IMR-90 (cell line): ENCODE measurements at regions not wholly inside any gene's neighbourhood (a gene's known extent, or its start where the extent isn't known, plus 50 kb on each side); places are given as distances from the start of the nearest gene placed in this dataset.

ENCODE experiments used
- ATAC-seq: fragments of 200-7000 bp; cut with Tn5 transposase; 2 replicates; pipeline ENCODE4 v1.9.1; 2020; ENCODE audit warnings: low read depth, mild to moderate bottlenecking, moderate library complexity
- BruUV-seq: library from RNA; stranded (reverse); fragments of 400-500 nt; replicated peaks from 2 replicates; lab custom pipeline; 2021; lab: Mats Ljungman, UMichigan
- CTCF ChIA-PET: fragments of 300-600 bp; formaldehyde crosslinking; extraction: SDS; loops from one replicate; lab custom pipeline; 2021; ENCODE audit warnings: antibody characterized with exemption; lab: Yijun Ruan, JAX
- POLR2A ChIA-PET: fragments of 300-600 bp; sonication (Branson Sonifier 250); formaldehyde crosslinking; loops from one replicate; lab custom pipeline; 2022; ENCODE audit warnings: antibody characterized with exemption; ENCODE audit not compliant: unreplicated experiment; lab: Charles Lee
- DNase-seq: peaks from one replicate; pipeline ENCODE4 v3.0.0; 2013
- H2AFZ ChIP-seq: replicated peaks from 2 replicates; pipeline ENCODE3; 2013; ENCODE audit warnings: low read length, mild to moderate bottlenecking; ENCODE audit not compliant: poor library complexity
- H2AK5ac ChIP-seq: 2 replicates; pipeline ENCODE4 v1.6.1; 2013; ENCODE audit warnings: low read depth, low read length, inconsistent platforms
- H2AK9ac ChIP-seq: replicated peaks from 2 replicates; pipeline ENCODE3; 2013; ENCODE audit warnings: mild to moderate bottlenecking, low read depth, low read length, moderate library complexity; ENCODE audit not compliant: poor library complexity
- H2BK120ac ChIP-seq: 2 replicates; pipeline ENCODE4 v1.6.1; 2013; ENCODE audit warnings: low read depth, low read length, inconsistent platforms
- H2BK15ac ChIP-seq: 3 replicates; pipeline ENCODE4 v1.6.1; 2013; ENCODE audit warnings: low read depth, low read length, inconsistent platforms
- H2BK20ac ChIP-seq: 2 replicates; pipeline ENCODE4 v1.6.1; 2013; ENCODE audit warnings: low read depth, mild to moderate bottlenecking, inconsistent platforms, low read length, moderate library complexity
- H2BK5ac ChIP-seq: 2 replicates; pipeline ENCODE4 v1.6.1; 2013; ENCODE audit warnings: mild to moderate bottlenecking, low read depth, low read length, inconsistent platforms; ENCODE audit not compliant: poor library complexity, severe bottlenecking
- H3K14ac ChIP-seq: replicated peaks from 2 replicates; pipeline ENCODE4 v1.6.1; 2013; ENCODE audit warnings: low read depth, low read length, inconsistent platforms
- H3K18ac ChIP-seq: 2 replicates; pipeline ENCODE4 v1.6.1; 2013; ENCODE audit warnings: low read depth, low read length, control low read depth
- H3K23ac ChIP-seq: 2 replicates; pipeline ENCODE4 v1.6.1; 2013; ENCODE audit warnings: low read depth, low read length, inconsistent platforms
- H3K27ac ChIP-seq: 2 replicates; pipeline ENCODE4 v1.5.1; 2013; ENCODE audit warnings: mild to moderate bottlenecking, control low read depth, low read length; ENCODE audit not compliant: insufficient read depth
- H3K27me3 ChIP-seq: 2 replicates; pipeline ENCODE4 v1.6.1; 2013; ENCODE audit warnings: low read length; ENCODE audit not compliant: control insufficient read depth, insufficient read depth
- H3K36me3 ChIP-seq: 2 replicates; pipeline ENCODE4 v1.6.1; 2013; ENCODE audit warnings: low read length, mixed read lengths; ENCODE audit not compliant: control insufficient read depth, insufficient read depth
- H3K4ac ChIP-seq: 2 replicates; pipeline ENCODE4 v1.6.1; 2013; ENCODE audit warnings: low read depth, low read length, inconsistent platforms
- H3K4me1 ChIP-seq: 2 replicates; pipeline ENCODE4 v1.6.1; 2013; ENCODE audit warnings: low read length, mixed read lengths; ENCODE audit not compliant: control insufficient read depth, insufficient read depth
- H3K4me2 ChIP-seq: 2 replicates; pipeline ENCODE4 v1.6.1; 2013; ENCODE audit warnings: low read depth, mild to moderate bottlenecking, control low read depth, low read length, moderate library complexity
- H3K4me3 ChIP-seq: 2 replicates; pipeline ENCODE4 v1.5.1; 2013; ENCODE audit warnings: low read depth, mild to moderate bottlenecking, control low read depth, low read length, moderate library complexity; ENCODE audit not compliant: insufficient read depth
- H3K56ac ChIP-seq: 2 replicates; pipeline ENCODE4 v1.6.1; 2013; ENCODE audit warnings: low read length, inconsistent platforms; ENCODE audit not compliant: insufficient read depth; ENCODE audit errors: extremely low read depth
- H3K79me1 ChIP-seq, 2 experiments: 2 replicates each; pipeline ENCODE4 v1.6.1; 2013; ENCODE audit warnings: low read length in 2 of 2, inconsistent platforms in 1 of 2, low read depth in 1 of 2
- H3K9ac ChIP-seq: 2 replicates; pipeline ENCODE4 v1.6.1; 2013; ENCODE audit warnings: low read depth, low read length, control low read depth
- H3K9me1 ChIP-seq: 2 replicates; pipeline ENCODE4 v1.6.1; 2013; ENCODE audit warnings: low read length, inconsistent platforms; ENCODE audit not compliant: insufficient read depth
- H3K9me3 ChIP-seq: 2 replicates; pipeline ENCODE4 v1.6.1; 2013; ENCODE audit warnings: low read length; ENCODE audit not compliant: control insufficient read depth, insufficient read depth
- H4K20me1 ChIP-seq: 2 replicates; pipeline ENCODE4 v1.6.1; 2013; ENCODE audit warnings: low read length, inconsistent platforms; ENCODE audit not compliant: insufficient read depth
- H4K5ac ChIP-seq: 2 replicates; pipeline ENCODE4 v1.6.1; 2013; ENCODE audit warnings: mild to moderate bottlenecking, low read depth, low read length, control low read depth
- H4K8ac ChIP-seq, 2 experiments: 2 replicates each; pipeline ENCODE4 v1.6.1; 2013; ENCODE audit warnings: low read depth in 2 of 2, low read length in 2 of 2, control low read depth in 1 of 2, inconsistent platforms in 1 of 2
- H4K91ac ChIP-seq: 2 replicates; pipeline ENCODE4 v1.6.1; 2013; ENCODE audit warnings: low read depth, low read length, inconsistent platforms; ENCODE audit not compliant: insufficient read depth
- CEBPB ChIP-seq: IDR thresholded peaks from 2 replicates; pipeline ENCODE4 v1.6.1; 2012; ENCODE audit warnings: low read depth, low read length, improper control_type of control experiment
- CHD1 ChIP-seq: IDR thresholded peaks from 2 replicates; pipeline ENCODE4 v1.6.1; 2012; ENCODE audit warnings: low read depth, low read length, improper control_type of control experiment
- FOS ChIP-seq: fragments of 150-350 bp; IDR thresholded peaks from 2 replicates; pipeline ENCODE4 v1.6.1; 2016; ENCODE audit warnings: low read depth, low read length
- MAFK ChIP-seq: IDR thresholded peaks from 2 replicates; pipeline ENCODE4 v1.6.1; 2012; ENCODE audit warnings: low read depth, low read length, improper control_type of control experiment
- MAZ ChIP-seq: IDR thresholded peaks from 2 replicates; pipeline ENCODE4 v1.6.1; 2012; ENCODE audit warnings: low read depth, mild to moderate bottlenecking, low read length, improper control_type of control experiment, moderate library complexity, borderline replicate concordance
- MXI1 ChIP-seq: IDR thresholded peaks from 2 replicates; pipeline ENCODE4 v1.6.1; 2012; ENCODE audit warnings: low read depth, mild to moderate bottlenecking, low read length, moderate library complexity, borderline replicate concordance
- NFE2L2 ChIP-seq: fragments of 150-350 bp; IDR thresholded peaks from 2 replicates; pipeline ENCODE4 v1.6.1; 2016; ENCODE audit warnings: low read depth, mild to moderate bottlenecking, low read length
- POLR2A ChIP-seq: IDR thresholded peaks from 2 replicates; pipeline ENCODE4 v1.6.1; 2012; ENCODE audit warnings: mild to moderate bottlenecking, low read depth, low read length
- RAD21 ChIP-seq: IDR thresholded peaks from 2 replicates; pipeline ENCODE4 v1.6.1; 2012; ENCODE audit warnings: low read length, improper control_type of control experiment
- RCOR1 ChIP-seq: IDR thresholded peaks from 2 replicates; pipeline ENCODE4 v1.6.1; 2012; ENCODE audit warnings: mild to moderate bottlenecking, low read length, improper control_type of control experiment; ENCODE audit not compliant: insufficient replicate concordance
- RFX5 ChIP-seq: IDR thresholded peaks from 2 replicates; pipeline ENCODE4 v1.8.0; 2012; ENCODE audit warnings: low read depth, mild to moderate bottlenecking, low read length, moderate library complexity
- SMC3 ChIP-seq: fragments of 150-350 bp; IDR thresholded peaks from 2 replicates; pipeline ENCODE4 v1.6.1; 2016; ENCODE audit warnings: low read depth, mild to moderate bottlenecking, antibody characterized with exemption, low read length, moderate library complexity
- WGBS, 2 experiments: methylation state at CpG; one replicate each; pipeline versions ENCODE4 v1.1.5 to v1.1.7; 2013; ENCODE audit warnings: missing lambda C conversion rate in 2 of 2; ENCODE audit not compliant: insufficient read length in 1 of 2; ENCODE audit errors: extremely low coverage in 2 of 2; 5-methylcytosine and 5-hydroxymethylcytosine counted together
- dilution Hi-C: fragments of 300-500 bp; cut with HindIII; formaldehyde crosslinking; loops from one replicate; pipeline ENCODE4 v1.14.3; 2018; ENCODE audit warnings: low sequenced_read_pairs; ENCODE audit not compliant: unreplicated experiment
- in situ Hi-C: fragments of 300-500 bp; cut with MboI; formaldehyde crosslinking; loops from 3 replicates; pipeline ENCODE4 v1.14.3; 2019; ENCODE audit warnings: low sequenced_read_pairs, inconsistent platforms, mixed read lengths
- intact Hi-C: fragments of 100-400 bp; cut with micrococcal nuclease; formaldehyde crosslinking; loops from 2 replicates; pipeline ENCODE4 v1.10.0; 2022
- TF ChIP-seq, protein P1 (sequence below): fragments of 150-350 bp; IDR thresholded peaks from 2 replicates; pipeline ENCODE4 v1.6.1; 2016; ENCODE audit warnings: low read depth, mild to moderate bottlenecking, low read length, moderate library complexity, borderline replicate concordance
- TF ChIP-seq, protein P2 (sequence below): fragments of 150-350 bp; IDR thresholded peaks from 2 replicates; pipeline ENCODE4 v1.6.1; 2017; ENCODE audit warnings: mild to moderate bottlenecking, antibody characterized with exemption, low read length, low read depth
- TF ChIP-seq, protein P3 (sequence below): conservative IDR thresholded peaks from 2 replicates; pipeline ENCODE4 v1.5.1; 2012; ENCODE audit warnings: mild to moderate bottlenecking, low read depth, low read length, improper control_type of control experiment

DNA sequence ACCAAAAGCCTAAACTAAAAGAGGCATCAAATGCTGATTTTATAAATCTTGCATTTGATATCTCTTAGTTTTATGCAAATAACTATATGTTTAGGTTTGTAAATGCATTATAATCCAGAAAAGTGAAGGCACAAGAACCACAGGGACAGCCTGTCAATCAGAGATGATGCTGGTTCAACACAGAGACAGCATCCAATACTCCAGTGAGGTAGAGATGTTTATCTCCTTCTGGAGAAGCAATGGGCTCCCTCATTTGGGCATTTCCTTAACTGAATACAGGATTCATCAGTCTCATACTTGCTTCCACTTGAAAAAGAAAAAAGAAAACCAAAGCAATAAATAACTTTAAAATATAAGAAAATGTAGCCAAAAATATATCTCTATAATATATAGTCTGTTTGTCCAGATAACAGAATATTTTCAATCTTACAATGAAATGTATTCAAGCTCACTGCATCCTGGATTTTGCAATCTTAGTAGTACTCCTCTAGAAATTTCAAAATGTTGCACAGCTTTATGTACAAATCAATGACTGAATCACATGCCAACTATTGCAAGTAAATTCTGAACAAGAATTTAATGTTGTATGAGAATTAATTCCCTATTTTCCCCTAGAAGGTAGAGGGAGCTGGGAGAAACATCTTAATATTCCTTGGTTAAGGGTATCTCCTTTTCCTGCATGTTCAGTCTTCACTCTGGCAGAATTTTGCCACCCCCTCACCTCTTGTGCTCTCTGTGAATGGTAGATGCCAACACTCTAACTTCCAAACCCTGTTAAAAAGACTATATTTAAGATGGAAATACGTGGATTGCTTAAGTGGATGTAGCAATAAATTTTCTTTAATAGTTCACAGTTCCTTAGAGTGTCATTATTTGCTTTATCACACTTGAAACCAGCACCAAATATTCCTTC is 191.1 kb upstream of the GAS1 start:
- H3K9ac ChIP-seq, result no peak overlapping the region
- H2BK120ac ChIP-seq, result no peak overlapping the region
- peaks cover 13% of the 10 kb centered on the region for H3K27me3 ChIP-seq
- no peak overlapping the region for H3K4me2 ChIP-seq
- H3K27ac ChIP-seq, result no peak overlapping the region
- H3K79me1 ChIP-seq, result no peaks in the 10 kb centered on the region
- DNase-seq (no peak), ATAC-seq (no peak)
- no peak overlapping the region for H4K8ac ChIP-seq
- H3K18ac ChIP-seq, result no peak overlapping the region
- no peaks in the 10 kb centered on the region; the same call in 1 of the 2 replicates for H3K9me1 ChIP-seq
- no peak overlapping the region for H2AK9ac ChIP-seq
- no peak overlapping the region for H3K4me3 ChIP-seq
- H3K23ac ChIP-seq, result no peak overlapping the region
- H3K4me1 ChIP-seq, result no peaks in the 10 kb centered on the region
- H4K20me1 ChIP-seq, result no peaks in the 10 kb centered on the region
- no peak overlapping the region for H2BK20ac ChIP-seq
- H3K9me3 ChIP-seq, result no peaks in the 10 kb centered on the region
- in situ Hi-C loops, result no loop called here
- H3K36me3 ChIP-seq, result no peaks in the 10 kb centered on the region
- no peak overlapping the region for H3K14ac ChIP-seq
- POLR2A ChIA-PET, result no interaction called here
- no CpG with 5 or more reads among the region's 1 CpG for WGBS, 2 experiments
- H2BK5ac ChIP-seq, result no peak overlapping the region
- H2BK15ac ChIP-seq, result no peak overlapping the region
- intact Hi-C loops, result no loop called here
- no peak overlapping the region for H4K5ac ChIP-seq
- H4K91ac ChIP-seq, result no peak overlapping the region
- BruUV-seq, result no TSS peak
- no peak overlapping the region for H3K56ac ChIP-seq
- H2AFZ ChIP-seq, result no peak overlapping the region
- CTCF ChIA-PET, result no interaction called here
- no peak overlapping the region for H3K4ac ChIP-seq
- H2AK5ac ChIP-seq, result no peak overlapping the region
- dilution Hi-C loops, result no loop called here
- TF ChIP-seq NFE2L2 (no peak), RAD21 (no peak), MXI1 (no peak), RCOR1 (no peak), MAFK (no peak), MAZ (no peak), CHD1 (no peak), POLR2A (no peak), RFX5 (no peak), CEBPB (no peak), SMC3 (no peak), FOS (no peak)
- TF ChIP-seq, protein P1, sequence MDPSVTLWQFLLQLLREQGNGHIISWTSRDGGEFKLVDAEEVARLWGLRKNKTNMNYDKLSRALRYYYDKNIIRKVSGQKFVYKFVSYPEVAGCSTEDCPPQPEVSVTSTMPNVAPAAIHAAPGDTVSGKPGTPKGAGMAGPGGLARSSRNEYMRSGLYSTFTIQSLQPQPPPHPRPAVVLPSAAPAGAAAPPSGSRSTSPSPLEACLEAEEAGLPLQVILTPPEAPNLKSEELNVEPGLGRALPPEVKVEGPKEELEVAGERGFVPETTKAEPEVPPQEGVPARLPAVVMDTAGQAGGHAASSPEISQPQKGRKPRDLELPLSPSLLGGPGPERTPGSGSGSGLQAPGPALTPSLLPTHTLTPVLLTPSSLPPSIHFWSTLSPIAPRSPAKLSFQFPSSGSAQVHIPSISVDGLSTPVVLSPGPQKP, result no peak
- TF ChIP-seq, protein P2, sequence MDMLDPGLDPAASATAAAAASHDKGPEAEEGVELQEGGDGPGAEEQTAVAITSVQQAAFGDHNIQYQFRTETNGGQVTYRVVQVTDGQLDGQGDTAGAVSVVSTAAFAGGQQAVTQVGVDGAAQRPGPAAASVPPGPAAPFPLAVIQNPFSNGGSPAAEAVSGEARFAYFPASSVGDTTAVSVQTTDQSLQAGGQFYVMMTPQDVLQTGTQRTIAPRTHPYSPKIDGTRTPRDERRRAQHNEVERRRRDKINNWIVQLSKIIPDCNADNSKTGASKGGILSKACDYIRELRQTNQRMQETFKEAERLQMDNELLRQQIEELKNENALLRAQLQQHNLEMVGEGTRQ, result no peak
- TF ChIP-seq, protein P3, sequence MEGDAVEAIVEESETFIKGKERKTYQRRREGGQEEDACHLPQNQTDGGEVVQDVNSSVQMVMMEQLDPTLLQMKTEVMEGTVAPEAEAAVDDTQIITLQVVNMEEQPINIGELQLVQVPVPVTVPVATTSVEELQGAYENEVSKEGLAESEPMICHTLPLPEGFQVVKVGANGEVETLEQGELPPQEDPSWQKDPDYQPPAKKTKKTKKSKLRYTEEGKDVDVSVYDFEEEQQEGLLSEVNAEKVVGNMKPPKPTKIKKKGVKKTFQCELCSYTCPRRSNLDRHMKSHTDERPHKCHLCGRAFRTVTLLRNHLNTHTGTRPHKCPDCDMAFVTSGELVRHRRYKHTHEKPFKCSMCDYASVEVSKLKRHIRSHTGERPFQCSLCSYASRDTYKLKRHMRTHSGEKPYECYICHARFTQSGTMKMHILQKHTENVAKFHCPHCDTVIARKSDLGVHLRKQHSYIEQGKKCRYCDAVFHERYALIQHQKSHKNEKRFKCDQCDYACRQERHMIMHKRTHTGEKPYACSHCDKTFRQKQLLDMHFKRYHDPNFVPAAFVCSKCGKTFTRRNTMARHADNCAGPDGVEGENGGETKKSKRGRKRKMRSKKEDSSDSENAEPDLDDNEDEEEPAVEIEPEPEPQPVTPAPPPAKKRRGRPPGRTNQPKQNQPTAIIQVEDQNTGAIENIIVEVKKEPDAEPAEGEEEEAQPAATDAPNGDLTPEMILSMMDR, result no peak
